GM19324 (cell line): ENCODE measurements at regions not wholly inside any gene's neighbourhood (a gene's known extent, or its start where the extent isn't known, plus 50 kb on each side); places are given as distances from the start of the nearest gene placed in this dataset.

ENCODE experiments used
- ATAC-seq: cut with Tn5 transposase; IDR thresholded peaks from one replicate; pipeline ENCODE4 v1.9.1; 2021; ENCODE audit warnings: mild to moderate bottlenecking, moderate library complexity; ENCODE audit not compliant: unreplicated experiment, low FRiP score

DNA sequence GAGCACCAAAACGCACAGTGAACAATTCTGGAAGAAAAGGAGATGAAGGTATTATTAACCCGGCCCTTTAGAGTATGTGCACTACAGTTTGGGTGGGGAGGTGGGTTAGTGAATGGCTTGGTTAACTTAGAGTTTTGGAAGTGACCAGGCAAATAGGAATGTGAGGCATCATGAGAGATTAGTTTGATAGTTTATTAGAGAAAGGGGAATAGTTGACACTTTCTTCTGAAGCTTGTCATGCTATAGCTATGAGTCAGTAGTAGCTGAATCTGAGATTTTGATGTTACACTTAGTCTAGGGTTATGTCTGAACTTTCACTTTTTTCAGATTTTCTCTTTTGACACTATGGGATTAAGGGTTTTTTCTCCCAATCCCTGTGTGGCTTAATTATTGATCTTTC is 567.2 kb downstream of the SNAPC1 start:
- ATAC-seq = no peak

DNA sequence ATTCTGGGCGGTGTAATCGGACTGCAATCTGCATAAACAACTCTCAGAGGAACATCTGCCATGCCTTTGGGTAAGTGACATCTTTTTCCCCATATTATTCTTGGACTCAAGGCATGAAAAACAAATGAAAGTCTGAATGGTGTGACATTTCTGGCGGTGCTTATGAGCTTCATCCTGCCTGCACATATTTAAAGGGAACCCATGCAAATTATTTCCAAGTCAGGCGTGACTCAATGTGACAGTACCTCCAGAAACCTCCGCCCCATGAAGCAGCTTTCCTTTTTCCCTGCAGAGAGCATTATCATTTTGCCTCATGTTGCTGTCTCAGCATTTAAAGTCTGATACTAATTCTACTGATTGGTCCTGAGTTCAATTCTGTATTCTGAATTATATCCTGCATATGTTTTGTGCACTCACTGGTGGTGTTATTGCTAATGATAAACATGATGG is 585.4 kb downstream of the SNAPC1 start:
- no peak for ATAC-seq

- no peak for ATAC-seq
Measured at GRCh38 chr14:62357362-62357761, 595.1 kb downstream of the SNAPC1 start.

GRCh38 chr14:62364161-62364560 is 601.9 kb downstream of the SNAPC1 start:
- no peak for ATAC-seq

GRCh38 chr14:62364800-62365280 is 602.6 kb downstream of the SNAPC1 start:
- ATAC-seq = no peak

GRCh38 chr14:62369919-62370560 is 607.8 kb downstream of the SNAPC1 start:
- no peak for ATAC-seq

DNA sequence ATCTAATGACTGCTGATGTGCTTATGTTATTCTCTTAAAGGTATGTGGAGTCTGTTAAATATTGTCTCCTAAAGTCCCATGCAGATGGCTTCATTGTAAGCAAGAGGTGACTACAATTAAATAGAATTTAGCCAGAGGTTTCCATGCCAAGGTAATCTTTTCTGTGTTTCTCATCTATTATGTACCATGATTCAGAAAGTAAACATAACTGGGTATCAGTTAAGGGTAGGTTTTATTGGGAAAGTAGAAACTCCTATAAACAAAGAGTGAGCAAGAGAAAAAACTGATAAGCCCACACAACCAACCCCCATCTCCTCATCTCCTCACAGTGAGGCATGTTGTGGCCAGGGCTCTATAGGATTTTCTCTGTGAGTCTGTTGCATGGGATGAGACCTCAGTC is 611.7 kb downstream of the SNAPC1 start:
- ATAC-seq = no peak

- no peak for ATAC-seq
Measured at GRCh38 chr14:62378057-62378456, 615.8 kb downstream of the SNAPC1 start.

DNA sequence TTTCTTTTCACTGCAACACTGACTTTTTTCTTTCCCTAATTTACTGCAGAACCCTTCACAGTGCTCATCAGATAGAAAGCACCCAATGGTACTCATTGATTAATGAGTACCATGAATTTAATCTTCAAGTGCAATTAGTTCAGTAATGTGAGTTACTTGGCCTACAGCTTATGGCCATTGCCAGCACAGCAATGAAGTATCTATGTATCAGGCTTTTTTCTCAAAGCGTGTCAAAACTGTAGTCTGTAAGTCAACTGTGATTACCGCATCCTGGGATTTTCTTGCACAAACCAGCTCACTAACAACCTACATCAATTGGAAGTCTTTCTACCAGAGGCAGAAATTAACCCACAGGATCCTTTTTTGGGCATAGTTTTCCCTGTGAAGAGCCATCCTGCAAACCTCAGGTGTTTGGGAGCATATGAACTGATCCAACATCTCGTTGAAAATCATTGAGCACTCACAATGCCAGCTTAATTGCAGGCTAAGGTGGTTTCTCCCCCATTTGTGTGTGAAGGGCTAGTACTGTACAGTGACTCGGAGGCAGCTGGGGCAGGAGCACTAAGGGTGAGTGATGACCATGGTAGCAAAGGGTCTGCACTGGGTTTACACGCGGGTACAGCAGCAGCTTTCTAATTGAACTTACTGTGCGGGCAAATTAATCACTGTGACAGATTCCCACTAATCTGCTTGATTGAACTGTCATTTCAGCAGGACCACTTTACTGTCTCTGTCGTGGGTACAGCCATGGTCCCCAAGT is 619.3 kb downstream of the SNAPC1 start:
- no peak for ATAC-seq

GRCh38 chr14:62409169-62409568 is 636.1 kb downstream of the KCNH5 start:
- no peak for ATAC-seq

GRCh38 chr14:62409626-62410300 is 635.5 kb downstream of the KCNH5 start:
- no peak for ATAC-seq

- ATAC-seq = no peak
Measured at GRCh38 chr14:62420847-62421246, 624.4 kb downstream of the KCNH5 start.

- no peak for ATAC-seq
Measured at GRCh38 chr14:62428429-62429203, 616.6 kb downstream of the KCNH5 start.

GRCh38 chr14:62429683-62430082 is 615.6 kb downstream of the KCNH5 start:
- ATAC-seq = no peak

- ATAC-seq = no peak
Measured at GRCh38 chr14:62431496-62431895, 613.8 kb downstream of the KCNH5 start.

GRCh38 chr14:62432955-62433354 is 612.3 kb downstream of the KCNH5 start:
- ATAC-seq = no peak

- ATAC-seq = no peak
Measured at GRCh38 chr14:62436261-62436660, 609.0 kb downstream of the KCNH5 start.

GRCh38 chr14:62439210-62439609 is 606.0 kb downstream of the KCNH5 start:
- ATAC-seq = no peak

GRCh38 chr14:62443796-62444195 is 601.5 kb downstream of the KCNH5 start:
- no peak for ATAC-seq

DNA sequence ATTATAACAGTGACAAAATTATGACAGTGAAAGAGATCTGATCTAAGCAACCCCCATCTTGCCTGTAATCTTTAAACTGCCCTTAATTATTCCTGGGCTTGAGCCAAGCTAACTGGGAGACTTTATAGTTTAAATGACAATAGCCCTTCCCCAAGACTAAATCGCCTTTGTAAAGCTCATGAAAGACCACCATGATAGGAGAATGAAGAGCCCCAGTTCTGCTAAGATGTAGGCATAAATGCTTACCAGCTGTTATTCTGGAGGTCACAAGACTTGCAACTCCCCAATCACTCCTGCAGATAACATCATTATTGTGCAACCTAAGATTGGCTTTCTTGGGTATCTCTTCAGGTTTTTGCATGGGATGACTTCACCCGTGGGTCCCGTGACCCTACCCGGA is 599.7 kb downstream of the KCNH5 start:
- no peak for ATAC-seq

GRCh38 chr14:62451221-62451620 is 594.0 kb downstream of the KCNH5 start:
- ATAC-seq = no peak
